K562 (cell line): ENCODE measurements at regions not wholly inside any gene's neighbourhood (a gene's known extent, or its start where the extent isn't known, plus 50 kb on each side); places are given as distances from the start of the nearest gene placed in this dataset.
A peak's percentile ranks its signal among the peaks of the same experiment; 100 is the strongest.

ENCODE experiments used
- ATAC-seq: fragments of 200-7000 bp; cut with Tn5 transposase; 3 replicates; pipeline ENCODE4 v1.9.1; 2020; ENCODE audit warnings: moderate library complexity
- BruUV-seq: library from RNA; stranded (reverse); fragments of 400-500 nt; replicated peaks from 2 replicates; lab custom pipeline; 2021; lab: Mats Ljungman, UMichigan
- CTCF ChIA-PET: fragments of 300-600 bp; formaldehyde crosslinking; extraction: SDS; loops from one replicate; lab custom pipeline; 2021; ENCODE audit warnings: low intra/inter-chr PET ratio; lab: Yijun Ruan, JAX
- POLR2A ChIA-PET: fragments of 300-600, 350-650 bp; sonication (Branson Sonifier 250); formaldehyde crosslinking; extraction: SDS; loops from one replicate; lab custom pipeline; 2021; ENCODE audit warnings: antibody characterized with exemption, inconsistent platforms; lab: Yijun Ruan, JAX
- DNase-seq, 4 experiments: peaks; one replicate each; pipeline versions ENCODE4 v3.0.0 to v3.0.0-alpha.2; 2011 to 2018; ENCODE audit warnings: low spot score in 3 of 4, mixed read lengths in 3 of 4; ENCODE audit errors: extremely low read depth in 1 of 4
- FAIRE-seq: peaks from 2 replicates; lab custom pipeline; 2011; peaks lifted over from hg19 to GRCh38; lab: Jason Lieb, UNC
- H2AFZ ChIP-seq: 2 replicates; pipeline ENCODE4 v1.6.0; 2011; ENCODE audit warnings: low read depth, low read length, control low read depth, inconsistent platforms
- H3K27ac ChIP-seq: fragments of 200-600 bp; 3 replicates; pipeline ENCODE4 v1.8.0; 2011; ENCODE audit warnings: low read depth, mild to moderate bottlenecking, control low read depth, inconsistent platforms, low read length, moderate library complexity, mixed read lengths; ENCODE audit errors: extremely low read depth
- H3K27me3 ChIP-seq, 2 experiments: fragments of 300-600 bp in 1 of 2; 2 replicates in 1 of 2; 3 replicates in 1 of 2; pipeline versions ENCODE4 v1.6.0 to v1.8.0; 2011; ENCODE audit warnings: inconsistent platforms in 2 of 2, low read length in 2 of 2, mild to moderate bottlenecking in 1 of 2, mixed read lengths in 1 of 2, moderate library complexity in 1 of 2; ENCODE audit not compliant: control insufficient read depth in 2 of 2, insufficient read depth in 2 of 2
- H3K36me3 ChIP-seq: fragments of 300-600 bp; 3 replicates; pipeline ENCODE4 v1.8.0; 2011; ENCODE audit warnings: mild to moderate bottlenecking, low read length, inconsistent platforms; ENCODE audit not compliant: control insufficient read depth, insufficient read depth
- H3K4me1 ChIP-seq, 2 experiments: fragments of 200-600 bp in 1 of 2; replicated peaks in 1 of 2; 2 replicates in 1 of 2; 3 replicates in 1 of 2; pipeline versions ENCODE4 v1.5.1 to v1.8.0; 2011; ENCODE audit warnings: inconsistent platforms in 2 of 2, low read length in 2 of 2, mild to moderate bottlenecking in 1 of 2, mixed read lengths in 1 of 2, moderate library complexity in 1 of 2; ENCODE audit not compliant: control insufficient read depth in 2 of 2, insufficient read depth in 2 of 2
- H3K4me2 ChIP-seq: 2 replicates; pipeline ENCODE4 v1.6.1; 2011; ENCODE audit warnings: low read length, control low read depth, inconsistent platforms, mixed read lengths; ENCODE audit not compliant: insufficient read depth
- H3K4me3 ChIP-seq: fragments of 200-600 bp; sonication (generic), shearing (Covaris generic); 2 replicates; pipeline ENCODE4 v1.5.1; 2016; ENCODE audit warnings: control low read depth, inconsistent platforms
- H3K79me2 ChIP-seq: fragments of 200-600 bp; 3 replicates; pipeline ENCODE4 v1.8.0; 2011; ENCODE audit warnings: low read length, inconsistent platforms; ENCODE audit not compliant: control insufficient read depth, insufficient read depth
- H3K9ac ChIP-seq, 2 experiments: 2 replicates each; pipeline versions ENCODE4 v1.6.0 to v1.6.1; 2011; ENCODE audit warnings: low read depth in 2 of 2, low read length in 2 of 2, control low read depth in 1 of 2, inconsistent platforms in 1 of 2, mild to moderate bottlenecking in 1 of 2, mixed read lengths in 1 of 2; ENCODE audit not compliant: insufficient read depth in 1 of 2
- H3K9me1 ChIP-seq: one replicate; pipeline ENCODE4 v1.6.0; 2011; ENCODE audit warnings: inconsistent platforms, mild to moderate bottlenecking, low read length, moderate library complexity; ENCODE audit not compliant: control insufficient read depth, insufficient read depth
- H3K9me3 ChIP-seq: replicated peaks from 2 replicates; pipeline ENCODE4 v1.5.1; 2011; ENCODE audit warnings: low read depth, low read length, inconsistent platforms; ENCODE audit not compliant: control insufficient read depth, insufficient read depth
- H4K20me1 ChIP-seq: replicated peaks from 2 replicates; pipeline ENCODE4 v1.6.1; 2011; ENCODE audit warnings: low read length, inconsistent platforms, mixed read lengths; ENCODE audit not compliant: control insufficient read depth, insufficient read depth
- C11orf30 ChIP-seq: fragments of 450-650 bp; IDR thresholded peaks from 2 replicates; pipeline ENCODE4 v1.6.1; 2016; ENCODE audit warnings: low read depth, mild to moderate bottlenecking
- CCNT2 ChIP-seq: IDR thresholded peaks from 2 replicates; pipeline ENCODE4 v1.6.1; 2011; ENCODE audit warnings: borderline replicate concordance, low read depth, mild to moderate bottlenecking, moderate library complexity, mixed read lengths, low read length; ENCODE audit not compliant: insufficient read length; ENCODE audit errors: extremely low read depth
- MAFG ChIP-seq: fragments of 450-650 bp; conservative IDR thresholded peaks from 2 replicates; pipeline ENCODE4 v1.6.1; 2016; ENCODE audit warnings: missing genetic modification characterization, missing compliant biosample characterization
- NFE2 ChIP-seq: IDR thresholded peaks from 2 replicates; pipeline ENCODE4 v1.6.1; 2014; ENCODE audit warnings: antibody characterized with exemption, low read depth
- ZNF140 ChIP-seq: fragments of 250-450 bp; sonication (Bioruptor Pico); IDR thresholded peaks from 2 replicates; pipeline ENCODE4 v1.8.0; 2021; ENCODE audit warnings: moderate library complexity, mild to moderate bottlenecking, inconsistent platforms
- ZNF316 ChIP-seq: fragments of 450-650 bp; IDR thresholded peaks from 2 replicates; pipeline ENCODE4 v1.6.1; 2016
- WGBS: fragments of 100-300 bp; shearing (Covaris generic); methylation state at CpG from one replicate; pipeline ENCODE4 v1.1.6; 2016; ENCODE audit warnings: low coverage, mixed read lengths; ENCODE audit not compliant: insufficient coverage; ENCODE audit errors: missing lambda C conversion rate; 5-methylcytosine and 5-hydroxymethylcytosine counted together
- in situ Hi-C: fragments of 300-500 bp; cut with MboI; formaldehyde crosslinking; loops from 4 replicates; pipeline ENCODE4 v1.15.0; 2018; ENCODE audit warnings: inconsistent platforms, mixed read lengths
- intact Hi-C: fragments of 100-400 bp; cut with micrococcal nuclease; formaldehyde crosslinking; loops from 2 replicates; pipeline ENCODE4 v1.14.2; 2022

DNA sequence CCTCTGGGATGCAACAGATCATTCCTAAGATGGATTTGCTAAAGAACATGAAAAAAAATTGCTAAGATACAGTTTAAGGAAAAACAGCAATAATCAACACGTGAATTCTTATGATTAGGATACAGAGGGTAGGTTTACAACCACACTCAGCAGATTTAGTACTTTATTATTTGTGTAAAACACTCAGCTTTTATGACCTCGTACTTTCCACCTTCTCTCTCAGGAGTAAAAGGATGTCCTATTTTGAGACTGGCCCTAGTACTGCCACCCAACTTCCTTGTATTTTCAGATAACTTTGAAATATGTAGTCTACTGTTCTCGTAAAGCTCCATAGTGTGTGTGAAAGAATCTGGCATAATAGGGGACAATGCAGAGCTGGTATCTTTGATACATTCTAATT is 186.1 kb downstream of the ARL4A start:
- Histone ChIP-seq H2AFZ (no peak overlapping the region), H3K4me2 (no peak overlapping the region), H3K9ac (no peak overlapping the region)
- DNase-seq (no peak), FAIRE-seq (no peak), ATAC-seq (no peak)
- 51% methylated on average over 3 of the region's 3 CpGs for WGBS
- intact Hi-C loops: no loop called here
- in situ Hi-C loops: no loop called here
- CTCF ChIA-PET: no interaction called here
- TF ChIP-seq ZNF316 (peak; percentile 25; the same call in 1 of the 2 replicates), CCNT2 (no peak)
- TF ChIP-seq, all 486 proteins: peak for 1
- Histone ChIP-seq H3K9me3 (no peaks in the 10 kb centered on the region; the same call in 1 of the 2 replicates), H3K79me2 (no peaks in the 10 kb centered on the region), H3K9me1 (no peaks in the 10 kb centered on the region), H3K27me3 (no peaks in the 10 kb centered on the region), H3K36me3 (no peaks in the 10 kb centered on the region), H3K27ac (no peak overlapping the region), H3K4me3 (no peak overlapping the region), H4K20me1 (no peaks in the 10 kb centered on the region), H3K4me1 (no peaks in the 10 kb centered on the region)
- BruUV-seq: no TSS peak
- POLR2A ChIA-PET: no interaction called here

DNA sequence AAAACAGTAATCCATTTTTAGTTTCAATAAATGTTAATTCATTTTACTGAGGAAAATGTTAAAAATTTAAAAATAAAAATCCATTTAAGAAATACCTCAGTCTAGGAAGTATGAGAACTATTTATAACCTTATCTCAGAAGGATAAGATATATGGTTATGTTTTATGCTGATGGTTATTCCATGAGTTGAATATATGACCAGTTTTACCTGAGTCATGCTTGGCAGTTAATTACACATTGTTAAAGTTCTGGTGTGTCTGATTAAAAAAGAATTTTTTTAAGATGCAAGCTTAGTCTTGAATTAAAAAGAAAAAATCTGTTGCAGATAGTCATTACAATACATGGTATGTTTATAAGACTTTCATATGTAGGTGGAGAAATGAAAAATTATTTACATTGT is 191.7 kb downstream of the ARL4A start:
- Histone ChIP-seq H3K9me1 (no peaks in the 10 kb centered on the region), H3K36me3 (no peaks in the 10 kb centered on the region), H3K4me2 (no peak overlapping the region), H3K27me3 (no peaks in the 10 kb centered on the region), H3K27ac (no peak overlapping the region), H4K20me1 (no peaks in the 10 kb centered on the region), H3K9me3 (no peaks in the 10 kb centered on the region; the same call in 1 of the 2 replicates), H3K4me1 (no peaks in the 10 kb centered on the region), H3K9ac (no peak overlapping the region), H2AFZ (no peak overlapping the region), H3K4me3 (no peak overlapping the region), H3K79me2 (no peaks in the 10 kb centered on the region)
- ATAC-seq (no peak), FAIRE-seq (no peak), DNase-seq (no peak)
- ChIA-PET POLR2A (interaction anchor here (1.6 kb wide), 1 partner anchor 16 kb away, joined by 4 read pairs; no protein-coding TSS in a partner anchor), CTCF (no interaction called here)
- no TSS peak for BruUV-seq
- in situ Hi-C loops: no loop called here
- TF ChIP-seq MAFG (tag) (0 out of 2 replicates have a peak, but pooled peaks have one; percentile 34), NFE2 (peak; percentile 54), C11orf30 (peak; percentile 33; the same call in 1 of the 2 replicates), ZNF140 (CRISPR knock-in tag) (no peak), ZNF316 (peak; percentile 81)
- intact Hi-C loops: no loop called here
